ENCODE measurements at regions not wholly inside any gene's neighbourhood (a gene's known extent, or its start where the extent isn't known, plus 50 kb on each side); places are given as distances from the start of the nearest gene placed in this dataset.

- H3K9me3 ChIP-seq (ENCODE audit: control insufficient read depth, low read length): no peaks in the 10 kb centered on the region
- no peak overlapping the region for H3K9ac ChIP-seq (ENCODE audit: low read length)
- no peaks in the 10 kb centered on the region for H3K4me1 ChIP-seq (ENCODE audit: control insufficient read depth, insufficient read depth, low read length)
- H3K36me3 ChIP-seq (ENCODE audit: control insufficient read depth, insufficient read depth, low read length): no peaks in the 10 kb centered on the region
- H3K27me3 ChIP-seq (ENCODE audit: control insufficient read depth, insufficient read depth, low read length): no peaks in the 10 kb centered on the region
- no peak overlapping the region for H3K4me3 ChIP-seq (ENCODE audit: low read length)
Observed at GRCh38 chr10:124239696-124240095, 146.3 kb upstream of the CHST15 start.

- Histone ChIP-seq H3K9ac (ENCODE audit: low read length) (no peak overlapping the region), H3K9me3 (ENCODE audit: control insufficient read depth, low read length) (no peaks in the 10 kb centered on the region), H3K4me3 (ENCODE audit: low read length) (no peak overlapping the region), H3K4me1 (ENCODE audit: control insufficient read depth, insufficient read depth, low read length) (no peaks in the 10 kb centered on the region), H3K27me3 (ENCODE audit: control insufficient read depth, insufficient read depth, low read length) (no peaks in the 10 kb centered on the region), H3K36me3 (ENCODE audit: control insufficient read depth, insufficient read depth, low read length) (no peaks in the 10 kb centered on the region)
Observed at GRCh38 chr10:124239134-124239533, 145.7 kb upstream of the CHST15 start.

GRCh38 chr10:124238367-124238766, 145.0 kb upstream of the CHST15 start:
- H3K27me3 ChIP-seq (ENCODE audit: control insufficient read depth, insufficient read depth, low read length): no peaks in the 10 kb centered on the region
- no peak overlapping the region for H3K4me3 ChIP-seq (ENCODE audit: low read length)
- H3K9ac ChIP-seq (ENCODE audit: low read length): no peak overlapping the region
- H3K36me3 ChIP-seq (ENCODE audit: control insufficient read depth, insufficient read depth, low read length): no peaks in the 10 kb centered on the region
- no peaks in the 10 kb centered on the region for H3K9me3 ChIP-seq (ENCODE audit: control insufficient read depth, low read length)
- no peaks in the 10 kb centered on the region for H3K4me1 ChIP-seq (ENCODE audit: control insufficient read depth, insufficient read depth, low read length)

- no peak overlapping the region for H3K4me3 ChIP-seq (ENCODE audit: low read length)
- H3K9ac ChIP-seq (ENCODE audit: low read length): no peak overlapping the region
- no peaks in the 10 kb centered on the region for H3K9me3 ChIP-seq (ENCODE audit: control insufficient read depth, low read length)
- H3K36me3 ChIP-seq (ENCODE audit: control insufficient read depth, insufficient read depth, low read length): no peaks in the 10 kb centered on the region
- no peaks in the 10 kb centered on the region for H3K4me1 ChIP-seq (ENCODE audit: control insufficient read depth, insufficient read depth, low read length)
- H3K27me3 ChIP-seq (ENCODE audit: control insufficient read depth, insufficient read depth, low read length): no peaks in the 10 kb centered on the region
Observed at GRCh38 chr10:124237282-124237961, 144.0 kb upstream of the CHST15 start.

GRCh38 chr10:124236816-124237215, 143.4 kb upstream of the CHST15 start:
- no peaks in the 10 kb centered on the region for H3K9me3 ChIP-seq (ENCODE audit: control insufficient read depth, low read length)
- H3K36me3 ChIP-seq (ENCODE audit: control insufficient read depth, insufficient read depth, low read length): no peaks in the 10 kb centered on the region
- no peaks in the 10 kb centered on the region for H3K27me3 ChIP-seq (ENCODE audit: control insufficient read depth, insufficient read depth, low read length)
- H3K4me1 ChIP-seq (ENCODE audit: control insufficient read depth, insufficient read depth, low read length): no peaks in the 10 kb centered on the region
- no peak overlapping the region for H3K4me3 ChIP-seq (ENCODE audit: low read length)
- no peak overlapping the region for H3K9ac ChIP-seq (ENCODE audit: low read length)

GRCh38 chr10:124236136-124236535, 142.7 kb upstream of the CHST15 start:
- Histone ChIP-seq H3K4me3 (ENCODE audit: low read length) (no peak overlapping the region), H3K27me3 (ENCODE audit: control insufficient read depth, insufficient read depth, low read length) (no peaks in the 10 kb centered on the region), H3K9me3 (ENCODE audit: control insufficient read depth, low read length) (no peaks in the 10 kb centered on the region), H3K9ac (ENCODE audit: low read length) (no peak overlapping the region), H3K4me1 (ENCODE audit: control insufficient read depth, insufficient read depth, low read length) (no peaks in the 10 kb centered on the region), H3K36me3 (ENCODE audit: control insufficient read depth, insufficient read depth, low read length) (no peaks in the 10 kb centered on the region)

GRCh38 chr10:124235232-124235631, 141.8 kb upstream of the CHST15 start:
- Histone ChIP-seq H3K9me3 (ENCODE audit: control insufficient read depth, low read length) (no peaks in the 10 kb centered on the region), H3K4me1 (ENCODE audit: control insufficient read depth, insufficient read depth, low read length) (no peaks in the 10 kb centered on the region), H3K36me3 (ENCODE audit: control insufficient read depth, insufficient read depth, low read length) (no peaks in the 10 kb centered on the region), H3K27me3 (ENCODE audit: control insufficient read depth, insufficient read depth, low read length) (no peaks in the 10 kb centered on the region), H3K9ac (ENCODE audit: low read length) (no peak overlapping the region), H3K4me3 (ENCODE audit: low read length) (no peak overlapping the region)

GRCh38 chr10:124233546-124234138, 140.2 kb upstream of the CHST15 start:
- Histone ChIP-seq H3K4me1 (ENCODE audit: control insufficient read depth, insufficient read depth, low read length) (no peaks in the 10 kb centered on the region), H3K9ac (ENCODE audit: low read length) (no peak overlapping the region), H3K36me3 (ENCODE audit: control insufficient read depth, insufficient read depth, low read length) (no peaks in the 10 kb centered on the region), H3K9me3 (ENCODE audit: control insufficient read depth, low read length) (no peaks in the 10 kb centered on the region), H3K27me3 (ENCODE audit: control insufficient read depth, insufficient read depth, low read length) (no peaks in the 10 kb centered on the region), H3K4me3 (ENCODE audit: low read length) (no peak overlapping the region)

- no peaks in the 10 kb centered on the region for H3K9me3 ChIP-seq (ENCODE audit: control insufficient read depth, low read length)
- H3K36me3 ChIP-seq (ENCODE audit: control insufficient read depth, insufficient read depth, low read length): no peaks in the 10 kb centered on the region
- H3K4me1 ChIP-seq (ENCODE audit: control insufficient read depth, insufficient read depth, low read length): no peaks in the 10 kb centered on the region
- H3K9ac ChIP-seq (ENCODE audit: low read length): no peak overlapping the region
- H3K27me3 ChIP-seq (ENCODE audit: control insufficient read depth, insufficient read depth, low read length): no peaks in the 10 kb centered on the region
- H3K4me3 ChIP-seq (ENCODE audit: low read length): no peak overlapping the region
Observed at GRCh38 chr10:124232686-124233545, 139.5 kb upstream of the CHST15 start.

- Histone ChIP-seq H3K36me3 (ENCODE audit: control insufficient read depth, insufficient read depth, low read length) (no peaks in the 10 kb centered on the region), H3K4me1 (ENCODE audit: control insufficient read depth, insufficient read depth, low read length) (no peaks in the 10 kb centered on the region), H3K27me3 (ENCODE audit: control insufficient read depth, insufficient read depth, low read length) (no peaks in the 10 kb centered on the region), H3K9ac (ENCODE audit: low read length) (no peak overlapping the region), H3K9me3 (ENCODE audit: control insufficient read depth, low read length) (no peaks in the 10 kb centered on the region), H3K4me3 (ENCODE audit: low read length) (no peak overlapping the region)
Observed at GRCh38 chr10:124231168-124232155, 138.1 kb upstream of the CHST15 start.

GRCh38 chr10:124230635-124231167, 137.3 kb upstream of the CHST15 start:
- H3K9me3 ChIP-seq (ENCODE audit: control insufficient read depth, low read length): no peaks in the 10 kb centered on the region

More at GRCh38 chr10:124230635-124231167, 137.3 kb upstream of the CHST15 start:
- no peaks in the 10 kb centered on the region for H3K4me1 ChIP-seq (ENCODE audit: control insufficient read depth, insufficient read depth, low read length)
- H3K4me3 ChIP-seq (ENCODE audit: low read length): no peak overlapping the region
- no peak overlapping the region for H3K9ac ChIP-seq (ENCODE audit: low read length)
- no peaks in the 10 kb centered on the region for H3K27me3 ChIP-seq (ENCODE audit: control insufficient read depth, insufficient read depth, low read length)
- no peaks in the 10 kb centered on the region for H3K36me3 ChIP-seq (ENCODE audit: control insufficient read depth, insufficient read depth, low read length)
